Upper lobe of right lung (tissue), 1 donor: ENCODE measurements at regions not wholly inside any gene's neighbourhood (a gene's known extent, or its start where the extent isn't known, plus 50 kb on each side); places are given as distances from the start of the nearest gene placed in this dataset.
"Not testable (repeated sequence)": the region's sequence is repeated elsewhere in the genome, so short reads cannot be mapped to it uniquely, and the experiment has no call there.

Experiments
- ATAC-seq: fragments of 200-7000 bp; cut with Tn5 transposase; one replicate; pipeline ENCODE4 v1.9.1; 2020; ENCODE audit warnings: mild to moderate bottlenecking, moderate library complexity
- DNase-seq: peaks from one replicate; pipeline ENCODE4 v3.0.0-alpha.2; 2020
- H3K27ac ChIP-seq: fragments of 200-600 bp; one replicate; pipeline ENCODE4 v1.8.0; 2022
- H3K27me3 ChIP-seq: fragments of 200-600 bp; one replicate; pipeline ENCODE4 v1.8.0; 2022; ENCODE audit warnings: mild to moderate bottlenecking
- H3K36me3 ChIP-seq: fragments of 200-600 bp; one replicate; pipeline ENCODE4 v1.8.0; 2022
- H3K4me1 ChIP-seq: fragments of 200-600 bp; one replicate; pipeline ENCODE4 v1.8.0; 2022
- H3K4me3 ChIP-seq: fragments of 200-600 bp; one replicate; pipeline ENCODE4 v1.8.0; 2022; ENCODE audit warnings: mild to moderate bottlenecking
- H3K9me3 ChIP-seq: fragments of 200-600 bp; one replicate; pipeline ENCODE4 v1.8.0; 2022
- CTCF ChIP-seq: fragments of 200-600 bp; IDR thresholded peaks from one replicate; pipeline ENCODE4 v1.8.0; 2022; ENCODE audit warnings: antibody characterized with exemption
- intact Hi-C: fragments of 100-400 bp; cut with DNase I; formaldehyde crosslinking; loops from one replicate; pipeline ENCODE4 v1.11.0; 2022
- donor health status: DM: no; HTN: yes; CAD: no; lungs with severe emphysema.

GRCh38 chr6:150492507-150492906 lies 107.2 kb upstream of the PLEKHG1 start:
- Histone ChIP-seq H3K4me3 (no peak overlapping the region), H3K27me3 (no peaks in the 10 kb centered on the region), H3K27ac (no peak overlapping the region), H3K9me3 (no peaks in the 10 kb centered on the region), H3K36me3 (no peaks in the 10 kb centered on the region), H3K4me1 (no peaks in the 10 kb centered on the region)
- intact Hi-C loops: no loop called here
- no peak for TF ChIP-seq CTCF
- ATAC-seq (no peak), DNase-seq (no peak)

- Histone ChIP-seq H3K27me3 (no peaks in the 10 kb centered on the region), H3K36me3 (no peaks in the 10 kb centered on the region), H3K9me3 (no peaks in the 10 kb centered on the region), H3K4me1 (no peaks in the 10 kb centered on the region), H3K27ac (no peak overlapping the region), H3K4me3 (no peak overlapping the region)
- no peak for TF ChIP-seq CTCF
- ATAC-seq (no peak), DNase-seq (no peak)
- intact Hi-C loops: no loop called here
Measured at GRCh38 chr6:150492941-150493340, 106.7 kb upstream of the PLEKHG1 start.

- H3K27me3 ChIP-seq, H3K4me3 ChIP-seq, H3K9me3 ChIP-seq, H3K36me3 ChIP-seq, intact Hi-C loops, DNase-seq, ATAC-seq, H3K27ac ChIP-seq, H3K4me1 ChIP-seq: not testable (repeated sequence)
Measured at GRCh38 chr6:150493552-150493951, 106.1 kb upstream of the PLEKHG1 start.

- Histone ChIP-seq H3K9me3 (no peaks in the 10 kb centered on the region), H3K27me3 (no peaks in the 10 kb centered on the region), H3K36me3 (no peaks in the 10 kb centered on the region), H3K4me3 (no peak overlapping the region), H3K4me1 (no peaks in the 10 kb centered on the region), H3K27ac (no peak overlapping the region)
- no peak for TF ChIP-seq CTCF
- intact Hi-C loops: no loop called here
- DNase-seq: no peak
- ATAC-seq: no peak
Measured at GRCh38 chr6:150494241-150494640, 105.4 kb upstream of the PLEKHG1 start.

- Histone ChIP-seq H3K27me3 (no peaks in the 10 kb centered on the region), H3K36me3 (no peaks in the 10 kb centered on the region), H3K4me3 (no peak overlapping the region), H3K9me3 (no peaks in the 10 kb centered on the region), H3K4me1 (no peaks in the 10 kb centered on the region), H3K27ac (no peak overlapping the region)
- no peak for TF ChIP-seq CTCF
- DNase-seq (no peak), ATAC-seq (no peak)
- intact Hi-C loops: no loop called here
Measured at GRCh38 chr6:150495126-150495525, 104.6 kb upstream of the PLEKHG1 start.

- intact Hi-C loops: no loop called here
- H3K9me3 ChIP-seq: no peaks in the 10 kb centered on the region
- DNase-seq: no peak
- no peaks in the 10 kb centered on the region for H3K4me1 ChIP-seq
- no peak overlapping the region for H3K4me3 ChIP-seq
- H3K27me3 ChIP-seq: no peaks in the 10 kb centered on the region
- no peak overlapping the region for H3K27ac ChIP-seq
- no peaks in the 10 kb centered on the region for H3K36me3 ChIP-seq
- TF ChIP-seq CTCF: no peak
- ATAC-seq: no peak
Measured at GRCh38 chr6:150496629-150497028, 103.1 kb upstream of the PLEKHG1 start.
